H9 (cell line): ENCODE measurements at regions not wholly inside any gene's neighbourhood (a gene's known extent, or its start where the extent isn't known, plus 50 kb on each side); places are given as distances from the start of the nearest gene placed in this dataset.

Source experiments
- DNase-seq: peaks from one replicate; pipeline ENCODE4 v3.0.0-alpha.2; 2017
- H2AFZ ChIP-seq: one replicate; pipeline ENCODE4 v1.6.1; 2013; ENCODE audit warnings: mild to moderate bottlenecking, low read length, control low read depth, moderate library complexity
- H2AK5ac ChIP-seq: 2 replicates; pipeline ENCODE4 v1.6.1; 2013; ENCODE audit warnings: low read length, control low read depth, mixed read lengths; ENCODE audit not compliant: insufficient read length
- H2BK120ac ChIP-seq: one replicate; pipeline ENCODE4 v1.6.1; 2013; ENCODE audit warnings: low read depth, mild to moderate bottlenecking, low read length, control low read depth, inconsistent platforms; ENCODE audit not compliant: poor library complexity, severe bottlenecking
- H2BK12ac ChIP-seq: 2 replicates; pipeline ENCODE4 v1.6.1; 2013; ENCODE audit warnings: low read length, control low read depth, mixed read lengths, low read depth; ENCODE audit not compliant: insufficient read length
- H2BK15ac ChIP-seq: 2 replicates; pipeline ENCODE4 v1.6.1; 2013; ENCODE audit warnings: low read depth, low read length, control low read depth
- H2BK20ac ChIP-seq: one replicate; pipeline ENCODE4 v1.6.1; 2013; ENCODE audit warnings: low read depth, mild to moderate bottlenecking, low read length, control low read depth, inconsistent platforms; ENCODE audit not compliant: poor library complexity, severe bottlenecking
- H2BK5ac ChIP-seq: 2 replicates; pipeline ENCODE4 v1.6.1; 2013; ENCODE audit warnings: low read length, control low read depth, mixed read lengths; ENCODE audit not compliant: insufficient read length
- H3K14ac ChIP-seq: 2 replicates; pipeline ENCODE4 v1.6.1; 2013; ENCODE audit warnings: low read length, control low read depth; ENCODE audit not compliant: insufficient read depth
- H3K18ac ChIP-seq: 2 replicates; pipeline ENCODE4 v1.6.1; 2013; ENCODE audit warnings: low read depth, mild to moderate bottlenecking, mixed read lengths, low read length, control low read depth; ENCODE audit not compliant: insufficient read length
- H3K23ac ChIP-seq: 2 replicates; pipeline ENCODE4 v1.6.1; 2013; ENCODE audit warnings: low read length, control low read depth, mixed read lengths, low read depth; ENCODE audit not compliant: insufficient read length
- H3K23me2 ChIP-seq: 2 replicates; pipeline ENCODE4 v1.6.1; 2013; ENCODE audit warnings: low read depth, mild to moderate bottlenecking, mixed read lengths, low read length, control low read depth; ENCODE audit not compliant: insufficient read length, poor library complexity, severe bottlenecking
- H3K27ac ChIP-seq: 2 replicates; pipeline ENCODE4 v1.5.1; 2013; ENCODE audit warnings: low read length, control low read depth, mixed read lengths, low read depth; ENCODE audit not compliant: insufficient read length
- H3K27me3 ChIP-seq: 2 replicates; pipeline ENCODE4 v1.6.1; 2013; ENCODE audit warnings: low read length, control low read depth, inconsistent platforms; ENCODE audit not compliant: insufficient read depth
- H3K4ac ChIP-seq: 2 replicates; pipeline ENCODE4 v1.6.1; 2013; ENCODE audit warnings: low read depth, mild to moderate bottlenecking, control low read depth, inconsistent platforms, low read length, moderate library complexity
- H3K4me1 ChIP-seq: 2 replicates; pipeline ENCODE4 v1.6.1; 2013; ENCODE audit warnings: low read length, control low read depth, inconsistent platforms; ENCODE audit not compliant: insufficient read depth
- H3K4me2 ChIP-seq: 2 replicates; pipeline ENCODE4 v1.6.1; 2013; ENCODE audit warnings: low read length, control low read depth, mixed read lengths; ENCODE audit not compliant: insufficient read length, insufficient read depth
- H3K56ac ChIP-seq: 2 replicates; pipeline ENCODE4 v1.6.1; 2013; ENCODE audit warnings: low read depth, mild to moderate bottlenecking, mixed read lengths, low read length, control low read depth; ENCODE audit not compliant: insufficient read length
- H3K79me1 ChIP-seq: 2 replicates; pipeline ENCODE4 v1.6.1; 2013; ENCODE audit warnings: low read depth, mild to moderate bottlenecking, moderate library complexity, low read length, control low read depth, inconsistent platforms; ENCODE audit not compliant: insufficient read depth, poor library complexity, severe bottlenecking
- H3K79me2 ChIP-seq: 2 replicates; pipeline ENCODE4 v1.6.1; 2013; ENCODE audit warnings: low read length, control low read depth, inconsistent platforms; ENCODE audit not compliant: insufficient read depth
- H3K9ac ChIP-seq: 2 replicates; pipeline ENCODE4 v1.6.1; 2013; ENCODE audit warnings: low read length, control low read depth, mixed read lengths; ENCODE audit not compliant: insufficient read length; ENCODE audit errors: extremely low read depth
- H3K9me3 ChIP-seq: one replicate; pipeline ENCODE4 v1.6.1; 2013; ENCODE audit warnings: low read depth, low read length, inconsistent platforms; ENCODE audit not compliant: control insufficient read depth
- H3T11ph ChIP-seq: one replicate; pipeline ENCODE4 v1.6.1; 2013; ENCODE audit warnings: mild to moderate bottlenecking, low read length, control low read depth, inconsistent platforms
- H4K20me1 ChIP-seq: one replicate; pipeline ENCODE4 v1.6.1; 2013; ENCODE audit not compliant: control insufficient read depth, insufficient read length, insufficient read depth
- H4K5ac ChIP-seq: 2 replicates; pipeline ENCODE4 v1.6.1; 2013; ENCODE audit warnings: low read depth, mild to moderate bottlenecking, mixed read lengths, low read length, control low read depth; ENCODE audit not compliant: insufficient read length
- H4K8ac ChIP-seq: replicated peaks from 2 replicates; pipeline ENCODE4 v1.6.1; 2013; ENCODE audit warnings: low read length, control low read depth, mixed read lengths, low read depth; ENCODE audit not compliant: insufficient read length
- H4K91ac ChIP-seq: 2 replicates; pipeline ENCODE4 v1.6.1; 2013; ENCODE audit warnings: low read depth, mild to moderate bottlenecking, moderate library complexity, mixed read lengths, low read length, control low read depth; ENCODE audit not compliant: insufficient read length
- H3K27ac Mint-ChIP-seq, 3 experiments: 2 replicates in 2 of 3; 3 replicates in 1 of 3; pipeline ENCODE4 v1.8.0; 2020 to 2021; ENCODE audit warnings: mixed read lengths in 3 of 3, mild to moderate bottlenecking in 1 of 3, moderate library complexity in 1 of 3
- H3K27me3 Mint-ChIP-seq: 2 replicates; pipeline ENCODE4 v1.8.0; 2021; ENCODE audit warnings: low read depth, mild to moderate bottlenecking, moderate library complexity, mixed read lengths
- H3K36me3 Mint-ChIP-seq, 3 experiments: 2 replicates in 2 of 3; 3 replicates in 1 of 3; pipeline ENCODE4 v1.8.0; 2020 to 2021; ENCODE audit warnings: low read depth in 3 of 3, mixed read lengths in 3 of 3; ENCODE audit not compliant: insufficient read depth in 1 of 3
- H3K4me1 Mint-ChIP-seq, 2 experiments: 2 replicates each; pipeline ENCODE4 v1.8.0; 2020; ENCODE audit warnings: mixed read lengths in 2 of 2
- H3K4me3 Mint-ChIP-seq, 2 experiments: 2 replicates in 1 of 2; 3 replicates in 1 of 2; pipeline ENCODE4 v1.8.0; 2020 to 2021; ENCODE audit warnings: mild to moderate bottlenecking in 2 of 2, mixed read lengths in 2 of 2, moderate library complexity in 1 of 2
- H3K9me3 Mint-ChIP-seq, 2 experiments: 2 replicates in 1 of 2; 3 replicates in 1 of 2; pipeline ENCODE4 v1.8.0; 2020; ENCODE audit warnings: mild to moderate bottlenecking in 2 of 2, mixed read lengths in 2 of 2, moderate library complexity in 1 of 2
- CTCF ChIP-seq: fragments of 200-600 bp; sonication (generic); conservative IDR thresholded peaks from 3 replicates; pipeline ENCODE4 v1.8.0; 2021; ENCODE audit warnings: antibody characterized with exemption, mild to moderate bottlenecking
- WGBS: extraction: QIAGEN DNeasy Blood & Tissue Kit; methylation state at CpG from one replicate; pipeline ENCODE4 v1.1.7; 2013; ENCODE audit warnings: missing lambda C conversion rate, low lambda C conversion rate, mixed read lengths; ENCODE audit not compliant: insufficient read length; ENCODE audit errors: extremely low coverage; 5-methylcytosine and 5-hydroxymethylcytosine counted together

- WGBS = no CpG with 5 or more reads among the region's 3 CpGs
- Histone ChIP-seq H3K23me2 (no peaks in the 10 kb centered on the region), H3K79me1 (no peaks in the 10 kb centered on the region), H2BK120ac (no peak overlapping the region), H3K4me2 (no peak overlapping the region), H3K56ac (no peak overlapping the region), H3K79me2 (no peaks in the 10 kb centered on the region), H2AFZ (no peak overlapping the region), H4K20me1 (no peaks in the 10 kb centered on the region), H2AK5ac (no peak overlapping the region), H3K14ac (no peak overlapping the region), H3K4ac (no peak overlapping the region), H3T11ph (no peak overlapping the region), H4K8ac (no peak overlapping the region), H3K27ac (no peak overlapping the region), H3K4me1 (no peaks in the 10 kb centered on the region), H3K23ac (no peak overlapping the region), H4K5ac (no peak overlapping the region), H2BK12ac (no peak overlapping the region), H3K9me3 (no peaks in the 10 kb centered on the region), H3K18ac (no peak overlapping the region), H3K9ac (no peak overlapping the region), H2BK20ac (no peak overlapping the region), H2BK15ac (no peak overlapping the region), H3K27me3 (no peaks in the 10 kb centered on the region), H2BK5ac (no peak overlapping the region), H4K91ac (no peak overlapping the region)
- DNase-seq = no peak
- H3K27me3 Mint-ChIP-seq = peaks cover 3% of the 10 kb centered on the region; the same call in 1 of the 2 replicates
- H3K27ac Mint-ChIP-seq = no peak overlapping the region
- no peaks in the 10 kb centered on the region for H3K4me1 Mint-ChIP-seq
- no peaks in the 10 kb centered on the region for H3K36me3 Mint-ChIP-seq
- H3K4me3 Mint-ChIP-seq = no peak overlapping the region
- H3K9me3 Mint-ChIP-seq = no peaks in the 10 kb centered on the region
- no peak for TF ChIP-seq CTCF
Observed at GRCh38 chr4:28093071-28093470, 1232.4 kb downstream of the STIM2 start.
